Stomach (tissue), 8 donors: ENCODE measurements at regions not wholly inside any gene's neighbourhood (a gene's known extent, or its start where the extent isn't known, plus 50 kb on each side); places are given as distances from the start of the nearest gene placed in this dataset.

Experiments
- DNase-seq, 2 donors: peaks; one replicate each; pipeline versions ENCODE4 v3.0.0 to v3.0.0-alpha.2; 2013 to 2019
- H3K27ac ChIP-seq, 5 donors: fragments of 200-600 bp in 4 of 5; sonication (generic) in 4 of 5; one replicate each; pipeline ENCODE4 v1.5.1; 2013 to 2019; ENCODE audit warnings: mild to moderate bottlenecking in 1 of 5, moderate library complexity in 1 of 5
- H3K27me3 ChIP-seq, 3 donors: fragments of 200-600 bp; sonication (generic); one replicate each; pipeline ENCODE4 v1.5.1; 2017 to 2019; ENCODE audit warnings: mixed run types in 1 of 3
- H3K36me3 ChIP-seq, 4 donors: fragments of 200-600 bp; sonication (generic); 1 replicate in 3 of 4; 2 replicates in 1 of 4; pipeline ENCODE4 v1.5.1; 2016 to 2019
- H3K4me1 ChIP-seq, 4 donors: fragments of 200-600 bp; sonication (generic); one replicate each; pipeline ENCODE4 v1.5.1; 2016 to 2019
- H3K4me3 ChIP-seq, 4 donors: fragments of 200-600 bp; sonication (generic) in 3 of 4; one replicate each; pipeline ENCODE4 v1.5.1; 2016 to 2019; ENCODE audit warnings: mild to moderate bottlenecking in 1 of 4
- H3K9me3 ChIP-seq, 4 donors: fragments of 200-600 bp; sonication (generic); one replicate each; pipeline ENCODE4 v1.5.1; 2016 to 2019
- CTCF ChIP-seq, 7 experiments: fragments of 450-650 bp in 4 of 7; fragments of 200-600 bp in 3 of 7; sonication (generic) in 3 of 7; IDR thresholded peaks; one replicate each; pipeline ENCODE4 v1.5.1; 2016 to 2019; ENCODE audit warnings: antibody characterized with exemption in 7 of 7, control low read depth in 2 of 7, mild to moderate bottlenecking in 1 of 7
- EP300 ChIP-seq: sonication (generic); formaldehyde crosslinking; IDR thresholded peaks from one replicate; pipeline ENCODE4 v1.6.1; 2017; ENCODE audit warnings: antibody characterized with exemption
- POLR2A ChIP-seq, 4 donors: fragments of 450-650 bp; IDR thresholded peaks; one replicate each; pipeline ENCODE4 v1.6.1; 2016; ENCODE audit warnings: antibody characterized with exemption in 4 of 4, control low read depth in 2 of 4, mild to moderate bottlenecking in 1 of 4, moderate library complexity in 1 of 4
- POLR2AphosphoS5 ChIP-seq, 3 donors: sonication (generic); formaldehyde crosslinking; IDR thresholded peaks; one replicate each; pipeline ENCODE4 v1.6.1; 2016; ENCODE audit warnings: antibody characterized with exemption in 3 of 3
- WGBS, 5 donors: extraction: QIAGEN DNeasy Blood & Tissue Kit in 3 of 5; methylation state at CpG; one replicate each; pipeline versions ENCODE4 v1.1.5 to v1.1.7; 2013 to 2018; 5-methylcytosine and 5-hydroxymethylcytosine counted together
- intact Hi-C: fragments of 100-400 bp; cut with DNase I; formaldehyde crosslinking; loops from one replicate; pipeline ENCODE4 v1.15.1; 2023; ENCODE audit warnings: low total_unique reads
- donor health status: healthy with polysubstance abuse.
- donor health status: Bipolar disorder and iron deficiency.
- donor health status: healthy.

GRCh38 chr1:232489256-232489655 lies 140.7 kb downstream of the SIPA1L2 start:
- no peaks in the 10 kb centered on the region for H3K9me3 ChIP-seq
- no peak overlapping the region for H3K4me3 ChIP-seq
- no peaks in the 10 kb centered on the region for H3K27me3 ChIP-seq
- DNase-seq: no peak
- no peak overlapping the region for H3K27ac ChIP-seq
- peaks cover 0 to 14% (median 9%) of the 10 kb centered on the region in 4 donors for H3K4me1 ChIP-seq
- no peak for TF ChIP-seq CTCF (IDR thresholded peaks at IDR 0.05)
- no peak for TF ChIP-seq POLR2AphosphoS5 (IDR thresholded peaks at IDR 0.05)
- no peak for TF ChIP-seq EP300
- intact Hi-C loops: no loop called here
- peaks cover 0 to 25% (median 24%) of the 10 kb centered on the region in 4 donors for H3K36me3 ChIP-seq
- WGBS, 5 donors: 93 to 99% (median 98%) methylated on average over 4 of the region's 4 CpGs

- TF ChIP-seq CTCF (IDR thresholded peaks at IDR 0.05): no peak
- no peak for TF ChIP-seq POLR2A (IDR thresholded peaks at IDR 0.05)
- TF ChIP-seq POLR2AphosphoS5 (IDR thresholded peaks at IDR 0.05): no peak
- no peak for TF ChIP-seq EP300
- intact Hi-C loops: no loop called here
- H3K27ac ChIP-seq: no peak overlapping the region
These were observed 142.7 kb downstream of the SIPA1L2 start for GRCh38 chr1:232487236-232487635.

GRCh38 chr1:232486454-232487207 lies 143.3 kb downstream of the SIPA1L2 start:
- Histone ChIP-seq H3K4me3 (no peak overlapping the region), H3K27me3 (no peaks in the 10 kb centered on the region), H3K27ac (no peak overlapping the region), H3K36me3 (peaks cover 0 to 31% (median 25%) of the 10 kb centered on the region in 4 donors), H3K9me3 (no peaks in the 10 kb centered on the region), H3K4me1 (peaks cover 0 to 14% (median 9%) of the 10 kb centered on the region in 4 donors)
- intact Hi-C loops: no loop called here
- no peak for DNase-seq
- WGBS, 5 donors: 61 to 76% (median 68%) methylated on average over 2 of the region's 2 CpGs
- TF ChIP-seq EP300 (no peak), POLR2AphosphoS5 (IDR thresholded peaks at IDR 0.05) (no peak), CTCF (IDR thresholded peaks at IDR 0.05) (no peak), POLR2A (IDR thresholded peaks at IDR 0.05) (no peak)

More at GRCh38 chr1:232487236-232487635, 142.7 kb downstream of the SIPA1L2 start:
- Histone ChIP-seq H3K27me3 (no peaks in the 10 kb centered on the region), H3K4me1 (peaks cover 0 to 14% (median 9%) of the 10 kb centered on the region in 4 donors), H3K4me3 (no peak overlapping the region), H3K9me3 (no peaks in the 10 kb centered on the region), H3K36me3 (peaks cover 0 to 31% (median 27%) of the 10 kb centered on the region in 4 donors)
- 36 to 51% (median 41%) methylated on average over 3 of the region's 3 CpGs for WGBS, 5 donors
- no peak for DNase-seq

GRCh38 chr1:232486006-232486405 lies 143.9 kb downstream of the SIPA1L2 start:
- Histone ChIP-seq H3K9me3 (no peaks in the 10 kb centered on the region), H3K4me3 (no peak overlapping the region), H3K27ac (no peak overlapping the region), H3K27me3 (no peaks in the 10 kb centered on the region), H3K36me3 (peaks cover 0 to 30% (median 23%) of the 10 kb centered on the region in 4 donors), H3K4me1 (peaks cover 0 to 14% (median 9%) of the 10 kb centered on the region in 4 donors)
- whole genome bisulfite sequencing, 5 donors: 84 to 97% (median 92%) methylated on average over 5 of the region's 5 CpGs
- no peak for TF ChIP-seq POLR2A (IDR thresholded peaks at IDR 0.05)
- no peak for TF ChIP-seq CTCF (IDR thresholded peaks at IDR 0.05)
- no peak for TF ChIP-seq POLR2AphosphoS5 (IDR thresholded peaks at IDR 0.05)
- no peak for TF ChIP-seq EP300
- intact Hi-C loops: no loop called here
- DNase-seq: no peak
